GM21390 (cell line): ENCODE measurements at regions not wholly inside any gene's neighbourhood (a gene's known extent, or its start where the extent isn't known, plus 50 kb on each side); places are given as distances from the start of the nearest gene placed in this dataset.

Experiments
- ATAC-seq: cut with Tn5 transposase; IDR thresholded peaks from one replicate; pipeline ENCODE4 v1.9.1; 2021; ENCODE audit not compliant: unreplicated experiment

GRCh38 chr7:121575194-121575765 lies 179.2 kb upstream of the FAM3C start:
- no peak for ATAC-seq

- no peak for ATAC-seq
These were observed 178.0 kb upstream of the FAM3C start for GRCh38 chr7:121574109-121574508.

GRCh38 chr7:121572615-121573014 lies 176.5 kb upstream of the FAM3C start:
- ATAC-seq: no peak

GRCh38 chr7:121570365-121570764 lies 174.3 kb upstream of the FAM3C start:
- no peak for ATAC-seq

GRCh38 chr7:121563177-121563576 lies 167.1 kb upstream of the FAM3C start:
- ATAC-seq: no peak

GRCh38 chr7:121562259-121562658 lies 166.2 kb upstream of the FAM3C start:
- no peak for ATAC-seq

GRCh38 chr7:121561717-121562116 lies 165.6 kb upstream of the FAM3C start:
- ATAC-seq: no peak

- no peak for ATAC-seq
These were observed 164.3 kb upstream of the FAM3C start for GRCh38 chr7:121560267-121560990.

GRCh38 chr7:121558288-121558687 lies 162.2 kb upstream of the FAM3C start:
- ATAC-seq: no peak

- no peak for ATAC-seq
These were observed 161.2 kb upstream of the FAM3C start for GRCh38 chr7:121557034-121557892.

GRCh38 chr7:121555558-121555957 lies 159.4 kb upstream of the FAM3C start:
- ATAC-seq: no peak

- peak; percentile 84 for ATAC-seq
These were observed 151.5 kb upstream of the FAM3C start for GRCh38 chr7:121547544-121548092.

GRCh38 chr7:121546632-121547543 lies 150.8 kb upstream of the FAM3C start:
- ATAC-seq: peak; percentile 3

GRCh38 chr7:121545418-121545817 lies 149.3 kb upstream of the FAM3C start:
- ATAC-seq: no peak

GRCh38 chr7:121544726-121545125 lies 148.6 kb upstream of the FAM3C start:
- ATAC-seq: peak; percentile 58

- ATAC-seq: no peak
These were observed 148.1 kb upstream of the FAM3C start for GRCh38 chr7:121544238-121544637.

- ATAC-seq: no peak
These were observed 145.3 kb upstream of the FAM3C start for GRCh38 chr7:121541457-121541856.

- ATAC-seq: no peak
These were observed 144.0 kb upstream of the FAM3C start for GRCh38 chr7:121540138-121540537.

- ATAC-seq: no peak
These were observed 140.9 kb upstream of the FAM3C start for GRCh38 chr7:121537031-121537430.
